ENCODE measurements at regions not wholly inside any gene's neighbourhood (a gene's known extent, or its start where the extent isn't known, plus 50 kb on each side); places are given as distances from the start of the nearest gene placed in this dataset.
A peak's percentile ranks its signal among the peaks of the same experiment; 100 is the strongest.

- no peak for DNase-seq (ENCODE audit: low spot score)
Observed at GRCh38 chr5:26674846-26675245, 363.5 kb downstream of the CDH9 start.

- no peak for DNase-seq (ENCODE audit: low spot score)
Observed at GRCh38 chr5:26669523-26669922, 368.9 kb downstream of the CDH9 start.

DNA sequence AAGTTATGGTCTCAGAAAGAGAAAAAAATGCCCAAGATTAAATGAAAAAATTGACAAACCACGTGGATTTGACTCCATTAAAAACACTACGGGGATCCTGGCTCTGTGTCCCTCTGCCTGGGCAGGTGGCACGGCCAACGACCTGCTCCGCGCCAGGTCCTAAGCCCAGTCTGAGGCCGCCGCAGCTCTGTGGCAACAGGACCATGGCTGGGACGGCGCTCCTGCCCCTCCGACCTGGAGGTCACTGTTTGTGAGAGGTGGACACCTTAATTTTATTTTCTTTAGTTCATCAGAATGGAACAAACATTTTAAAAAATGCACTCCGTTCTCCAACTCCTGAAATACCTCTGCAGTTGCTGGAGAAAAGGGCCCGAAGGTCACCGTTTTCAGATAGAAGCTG is 369.4 kb downstream of the CDH9 start:
- no peak for DNase-seq (ENCODE audit: low spot score)

- DNase-seq (ENCODE audit: low spot score), result no peak
Observed at GRCh38 chr5:26666371-26666770, 372.0 kb downstream of the CDH9 start.

DNA sequence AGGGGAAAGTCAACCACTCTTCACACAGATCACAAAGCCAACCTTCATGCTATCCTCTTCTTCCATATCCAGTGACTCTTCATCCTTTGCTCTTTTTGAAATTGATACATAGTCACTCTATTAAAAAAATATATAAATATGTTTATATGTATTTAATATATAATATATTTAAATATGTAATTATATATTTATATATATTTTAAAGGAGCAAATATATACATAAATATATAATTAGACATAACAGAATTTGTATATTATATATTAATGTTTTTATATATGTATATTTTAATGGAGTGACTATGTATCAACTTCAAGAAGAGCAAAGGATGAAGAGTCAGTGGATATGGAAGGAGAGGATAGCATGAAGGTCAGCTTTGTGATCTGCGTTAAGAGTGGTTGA is 374.9 kb downstream of the CDH9 start:
- DNase-seq (ENCODE audit: low spot score), result no peak

GRCh38 chr5:26662806-26663360 is 375.5 kb downstream of the CDH9 start:
- DNase-seq (ENCODE audit: low spot score), result no peak

DNA sequence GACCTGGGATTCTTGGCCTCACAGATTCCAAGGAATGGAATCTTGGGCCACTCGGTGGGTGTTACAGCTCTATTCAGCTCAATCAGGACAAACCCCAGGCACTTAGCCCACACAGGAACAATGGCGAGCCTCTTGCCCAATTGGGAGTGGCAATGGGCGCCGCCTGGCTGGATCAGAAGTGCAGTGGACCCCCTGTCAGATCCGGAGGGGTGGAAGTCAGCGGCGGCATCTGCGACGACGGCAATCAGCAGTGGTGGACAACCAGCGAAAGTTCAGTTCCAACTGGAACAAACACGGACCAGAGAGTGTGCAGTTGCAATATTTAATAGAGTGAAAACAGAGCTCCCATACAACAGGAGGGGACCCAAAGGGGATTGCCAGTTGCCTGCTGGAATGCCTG is 378.3 kb downstream of the CDH9 start:
- DNase-seq (ENCODE audit: low spot score), result no peak

DNA sequence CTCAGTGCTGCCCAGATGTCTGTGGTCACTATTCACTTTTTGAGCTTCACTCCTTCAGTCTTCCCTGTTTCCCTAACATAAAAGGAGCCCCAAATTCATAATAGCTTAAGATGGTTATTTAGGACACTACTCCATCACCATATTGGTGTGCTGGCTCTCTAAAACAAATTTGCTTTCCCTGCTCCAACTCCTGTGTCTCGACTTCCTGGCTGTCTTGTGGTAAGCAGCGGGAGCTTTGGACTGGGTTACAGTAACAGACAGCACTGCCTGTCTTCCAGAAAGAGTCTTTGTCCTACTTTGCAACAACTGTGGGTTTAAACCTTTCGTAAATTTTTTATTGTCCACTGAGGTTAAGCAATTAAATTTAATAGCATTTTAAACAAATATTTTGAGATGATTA is 389.4 kb downstream of the CDH9 start:
- DNase-seq (ENCODE audit: low spot score), result peak; percentile 23

DNA sequence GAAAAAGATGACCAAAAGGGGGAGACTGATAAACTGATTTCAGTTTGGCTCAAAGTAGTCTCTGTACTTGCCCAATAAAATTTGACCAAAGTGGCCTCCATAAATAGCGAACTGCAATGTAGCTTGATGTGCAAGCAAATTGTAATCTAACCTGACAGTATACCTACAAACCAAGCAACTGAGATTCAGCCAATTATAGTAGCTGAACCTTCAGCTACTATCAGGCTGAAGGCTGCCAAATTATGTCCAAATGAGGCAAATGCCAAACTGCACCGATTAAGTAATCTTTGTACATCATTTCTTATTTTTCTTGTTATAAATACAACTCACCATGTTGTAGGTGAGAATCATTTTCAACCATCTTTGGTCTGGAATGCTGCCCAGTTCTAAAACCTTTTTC is 390.6 kb downstream of the CDH9 start:
- no peak for DNase-seq (ENCODE audit: low spot score)

DNA sequence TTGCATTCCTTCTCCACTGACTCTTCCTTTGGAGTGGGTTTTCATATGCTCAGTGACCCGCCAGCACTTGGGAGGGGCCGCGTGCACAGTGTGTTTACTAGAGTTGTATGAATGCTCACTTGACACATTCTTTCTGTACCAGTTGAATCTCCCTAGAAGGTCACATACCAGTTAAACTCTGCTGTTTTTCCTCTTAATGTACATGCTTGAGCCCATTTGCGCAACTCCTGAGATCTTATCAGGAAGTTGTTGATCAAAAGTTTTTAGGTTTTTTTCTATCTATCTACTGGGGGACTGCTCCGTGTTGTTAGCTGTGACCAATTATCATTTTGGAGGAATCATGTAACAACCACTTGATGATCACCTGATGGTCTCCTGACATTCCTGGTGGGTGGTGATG is 392.7 kb downstream of the CDH9 start:
- no peak for DNase-seq (ENCODE audit: low spot score)

DNA sequence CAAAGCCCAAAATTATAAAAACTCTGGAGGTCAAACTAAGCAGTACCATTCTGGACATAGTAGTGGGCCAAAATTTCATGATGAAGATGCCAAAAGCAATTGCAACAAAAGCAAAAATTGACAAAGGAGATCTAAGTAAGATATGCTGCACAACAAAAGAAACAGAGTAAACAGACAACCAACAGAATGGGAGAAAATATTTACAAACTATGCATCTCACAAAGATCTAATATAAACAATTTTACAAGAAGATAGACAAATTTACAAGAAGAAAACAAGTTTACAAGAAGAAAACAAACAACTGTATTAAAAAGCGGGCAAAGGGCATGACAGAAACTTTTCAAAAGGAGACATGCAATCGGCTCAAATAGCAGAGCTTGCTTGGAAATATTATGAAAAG is 396.9 kb downstream of the CDH9 start:
- DNase-seq (ENCODE audit: low spot score), result no peak

DNA sequence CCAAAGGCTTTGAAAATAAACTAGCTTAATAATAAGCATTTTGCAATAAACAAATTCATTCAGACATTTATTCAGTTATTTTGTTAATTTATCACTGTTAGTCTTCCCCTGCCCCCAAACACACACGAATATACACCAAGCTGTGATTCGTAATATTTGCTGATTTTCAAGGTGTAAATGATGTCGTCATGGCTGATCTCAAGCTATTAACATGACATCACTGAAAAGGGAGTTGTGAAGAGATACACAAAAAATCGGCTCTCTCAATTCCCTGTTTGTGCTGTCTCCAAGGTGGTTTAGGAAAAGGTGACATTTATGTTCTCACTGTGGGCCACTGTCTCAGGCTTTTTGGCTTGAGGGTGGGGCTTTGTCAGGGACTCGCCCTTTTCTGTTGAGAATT is 413.3 kb downstream of the CDH9 start:
- no peak for DNase-seq (ENCODE audit: low spot score)

DNA sequence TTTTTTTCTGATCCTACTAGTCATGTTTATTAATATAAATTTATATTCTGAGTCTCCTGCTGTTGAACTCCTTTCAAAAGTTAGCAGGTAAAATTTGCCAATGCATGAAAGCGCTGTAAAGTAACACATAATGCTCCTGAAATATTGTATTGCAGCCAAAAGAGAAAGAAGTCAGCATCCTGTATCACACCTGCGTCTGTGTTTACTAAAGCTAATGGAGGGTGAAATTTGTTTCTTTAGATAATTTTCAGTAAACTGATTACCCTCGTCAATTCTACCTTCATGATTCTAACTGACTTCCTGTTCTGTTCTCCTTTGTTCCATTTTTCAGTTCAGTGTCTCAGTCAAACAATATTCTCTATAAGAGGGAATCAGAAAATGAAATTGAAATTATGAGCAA is 415.4 kb downstream of the CDH9 start:
- DNase-seq (ENCODE audit: low spot score), result no peak

- no peak for DNase-seq (ENCODE audit: low spot score)
Observed at GRCh38 chr5:26610577-26610976, 427.8 kb downstream of the CDH9 start.

DNA sequence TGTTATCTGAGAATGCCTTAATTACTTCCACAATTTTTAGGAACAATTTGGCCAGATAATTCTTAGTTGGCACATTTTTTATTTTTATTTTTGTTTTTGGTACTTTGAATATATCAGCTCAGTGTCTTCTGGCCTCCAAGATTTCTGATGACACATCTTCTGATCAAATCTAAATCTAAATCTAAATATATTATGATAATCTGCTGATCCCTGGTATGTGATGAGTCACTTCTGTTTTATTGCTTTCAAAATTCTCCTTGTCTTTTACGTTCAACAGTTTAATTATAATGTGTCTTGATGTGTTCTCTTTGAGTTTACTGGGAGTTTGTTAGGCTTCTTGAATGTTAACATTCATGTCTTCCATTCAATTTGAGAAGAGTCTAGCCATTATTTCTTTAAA is 436.8 kb downstream of the CDH9 start:
- no peak for DNase-seq (ENCODE audit: low spot score)

DNA sequence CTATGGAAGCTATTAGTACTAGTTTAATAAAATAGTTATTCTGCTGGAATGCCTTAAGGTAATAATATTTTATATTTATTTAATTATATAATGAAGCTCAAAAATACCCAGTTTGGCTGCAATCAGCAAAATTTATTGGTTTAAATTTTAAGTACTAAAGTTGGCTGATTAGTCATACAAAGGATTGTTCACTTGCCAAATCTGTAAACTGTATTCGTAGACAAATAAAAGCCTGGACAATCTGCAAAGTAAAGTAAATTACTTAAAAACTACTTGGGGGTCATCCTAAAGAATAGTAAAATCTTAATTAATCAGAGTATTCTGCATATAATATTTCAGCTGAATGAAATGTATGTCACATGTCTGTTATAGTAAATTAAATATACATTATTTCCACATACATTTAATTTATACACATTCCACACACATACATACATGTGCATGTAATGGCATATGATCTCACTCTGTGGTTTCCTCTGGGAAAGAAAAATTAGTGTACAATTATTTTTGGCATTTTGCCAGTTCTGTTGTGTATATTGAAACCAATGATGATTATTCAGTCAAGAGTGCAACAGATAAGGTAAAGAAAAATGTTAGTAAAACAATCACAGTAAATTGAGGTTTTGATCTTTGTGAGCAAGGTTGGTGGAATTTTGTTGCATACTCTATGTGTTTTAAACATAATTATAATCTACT is 455.9 kb downstream of the CDH9 start:
- no peak for DNase-seq (ENCODE audit: low spot score)

DNA sequence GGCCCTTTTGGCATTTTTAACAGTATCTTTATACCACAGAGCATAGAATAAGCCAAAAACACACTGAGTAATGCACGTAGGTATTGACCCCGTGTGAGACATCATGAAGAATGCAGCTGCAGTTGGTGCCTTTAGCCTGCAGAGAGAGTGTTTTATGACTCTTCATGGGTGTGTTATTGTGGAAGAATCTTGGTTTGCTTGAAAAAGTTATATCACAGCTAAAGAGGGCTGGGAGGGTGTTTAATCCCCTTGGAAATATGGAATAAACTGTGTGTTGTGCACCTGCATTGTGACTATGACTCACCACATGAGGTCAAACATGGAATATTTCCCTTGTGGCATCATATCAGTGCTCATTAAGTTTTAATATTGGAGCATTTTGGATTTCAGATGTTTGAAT is 458.7 kb downstream of the CDH9 start:
- no peak for DNase-seq (ENCODE audit: low spot score)

GRCh38 chr5:26578002-26578401 is 460.4 kb downstream of the CDH9 start:
- no peak for DNase-seq (ENCODE audit: low spot score)

DNA sequence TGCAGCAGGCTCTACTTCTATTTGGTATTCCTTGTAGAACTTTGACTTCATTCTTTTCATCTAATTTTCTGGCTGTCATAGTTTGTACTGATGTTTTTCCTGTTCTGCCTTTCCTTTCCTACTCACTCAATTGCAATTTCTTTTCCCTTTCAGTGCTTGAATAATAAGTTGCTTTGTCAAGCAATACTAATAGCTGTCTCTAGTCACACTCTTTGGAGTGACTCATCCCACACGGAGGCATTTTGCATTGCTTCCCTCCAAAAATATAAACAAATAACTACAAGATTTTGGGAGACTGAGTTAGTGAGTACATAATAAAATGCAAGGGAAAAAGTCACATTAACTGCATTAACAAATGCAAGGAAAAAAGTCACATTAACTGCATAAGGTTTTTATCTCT is 465.9 kb downstream of the CDH9 start:
- DNase-seq (ENCODE audit: low spot score), result no peak

- no peak for DNase-seq (ENCODE audit: low spot score)
Observed at GRCh38 chr5:26569929-26570258, 468.5 kb downstream of the CDH9 start.

- DNase-seq (ENCODE audit: low spot score), result no peak
Observed at GRCh38 chr5:26569241-26569928, 469.0 kb downstream of the CDH9 start.

GRCh38 chr5:26568316-26568715 is 470.1 kb downstream of the CDH9 start:
- DNase-seq (ENCODE audit: low spot score), result no peak

GRCh38 chr5:26563979-26564378 is 474.4 kb downstream of the CDH9 start:
- no peak for DNase-seq (ENCODE audit: low spot score)

DNA sequence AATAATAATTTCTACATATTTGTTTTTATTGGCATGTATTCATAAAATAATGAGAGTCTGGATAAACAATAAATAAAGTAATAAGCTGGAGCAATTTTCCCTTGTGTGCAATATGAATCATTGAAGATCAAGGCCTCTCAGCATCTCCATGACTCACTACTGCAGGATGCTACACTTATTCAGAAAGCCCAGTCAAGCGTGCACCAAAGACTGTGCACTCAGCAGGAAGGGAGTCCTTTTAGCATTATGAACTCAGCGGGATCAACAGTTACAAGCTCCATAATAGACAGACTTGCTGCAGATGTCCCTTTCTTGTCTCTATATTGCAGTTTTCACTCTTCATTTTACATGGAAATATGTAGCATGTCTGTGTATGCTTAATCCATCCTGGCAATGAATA is 485.3 kb downstream of the CDH9 start:
- DNase-seq (ENCODE audit: low spot score), result peak; percentile 52
